Choroid plexus epithelial cell (primary cell): ENCODE measurements at regions not wholly inside any gene's neighbourhood (a gene's known extent, or its start where the extent isn't known, plus 50 kb on each side); places are given as distances from the start of the nearest gene placed in this dataset.

Experiments used
- DNase-seq: peaks from one replicate; pipeline ENCODE4 v3.0.0-alpha.2; 2010; ENCODE audit warnings: low read depth
- H3K4me3 ChIP-seq: 2 replicates; pipeline ENCODE4 v1.5.1; 2011; ENCODE audit warnings: low read depth, mild to moderate bottlenecking, control low read depth, low read length, moderate library complexity
- CTCF ChIP-seq: conservative IDR thresholded peaks from 2 replicates; pipeline ENCODE4 v1.5.1; 2011; ENCODE audit warnings: low read depth, mild to moderate bottlenecking, control low read depth, inconsistent platforms, low read length, moderate library complexity

GRCh38 chr10:2431961-2432360, 635.4 kb upstream of the PFKP start:
- no peak for TF ChIP-seq CTCF
- no peak for DNase-seq

GRCh38 chr10:2427412-2427811, 639.9 kb upstream of the PFKP start:
- no peak overlapping the region for H3K4me3 ChIP-seq
- no peak for DNase-seq
- TF ChIP-seq CTCF = no peak

More at GRCh38 chr10:2431961-2432360, 635.4 kb upstream of the PFKP start:
- H3K4me3 ChIP-seq = no peak overlapping the region

GRCh38 chr10:2425320-2425719, 642.0 kb upstream of the PFKP start:
- TF ChIP-seq CTCF = no peak
- no peak overlapping the region for H3K4me3 ChIP-seq
- no peak for DNase-seq

GRCh38 chr10:2414562-2414961, 652.8 kb upstream of the PFKP start:
- no peak overlapping the region for H3K4me3 ChIP-seq
- no peak for TF ChIP-seq CTCF
- DNase-seq = no peak

- DNase-seq = no peak
- H3K4me3 ChIP-seq = no peak overlapping the region
Measured at GRCh38 chr10:2414039-2414438, 653.3 kb upstream of the PFKP start.

GRCh38 chr10:2410049-2410448, 657.3 kb upstream of the PFKP start:
- H3K4me3 ChIP-seq = no peak overlapping the region
- DNase-seq = no peak
- no peak for TF ChIP-seq CTCF

More at GRCh38 chr10:2414039-2414438, 653.3 kb upstream of the PFKP start:
- TF ChIP-seq CTCF = no peak

GRCh38 chr10:2401459-2401858, 664.1 kb upstream of the ADARB2 start:
- no peak for TF ChIP-seq CTCF
- no peak overlapping the region for H3K4me3 ChIP-seq

More at GRCh38 chr10:2401459-2401858, 664.1 kb upstream of the ADARB2 start:
- DNase-seq = no peak
